ENCODE measurements at regions not wholly inside any gene's neighbourhood (a gene's known extent, or its start where the extent isn't known, plus 50 kb on each side); places are given as distances from the start of the nearest gene placed in this dataset.

DNA sequence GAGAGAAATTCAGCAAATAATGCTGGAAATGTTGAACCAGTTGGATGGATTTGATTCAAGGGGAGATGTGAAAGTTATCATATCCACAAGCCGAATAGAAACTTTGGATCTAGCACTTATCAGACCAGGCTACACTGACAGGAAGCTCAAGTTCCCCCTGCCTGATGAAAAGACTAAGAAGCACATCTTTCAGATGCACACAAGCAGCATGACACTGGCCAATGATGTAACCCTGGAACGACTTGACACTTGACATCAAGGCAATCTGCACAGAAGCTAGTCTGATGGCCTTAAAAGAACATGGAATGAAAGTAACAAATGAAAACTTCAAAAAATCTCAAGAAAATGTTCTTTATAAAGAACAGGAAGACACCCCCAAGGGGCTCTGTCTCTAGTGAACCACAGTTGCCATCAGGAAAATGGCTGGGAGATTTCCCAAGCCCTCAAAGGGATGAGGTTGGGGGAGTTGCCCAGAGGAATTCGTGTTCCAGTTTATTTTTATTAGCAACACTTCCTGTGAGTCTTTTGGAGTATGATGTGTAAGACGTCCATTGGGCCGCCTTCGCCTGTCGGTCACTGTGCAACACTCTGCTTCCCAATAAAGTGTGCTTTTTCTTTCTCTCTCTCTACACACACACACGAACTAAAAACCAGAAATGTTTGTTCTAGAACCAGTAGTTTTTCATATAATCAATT is 200.0 kb downstream of the HIBADH start:
- DNase-seq: no peak

DNA sequence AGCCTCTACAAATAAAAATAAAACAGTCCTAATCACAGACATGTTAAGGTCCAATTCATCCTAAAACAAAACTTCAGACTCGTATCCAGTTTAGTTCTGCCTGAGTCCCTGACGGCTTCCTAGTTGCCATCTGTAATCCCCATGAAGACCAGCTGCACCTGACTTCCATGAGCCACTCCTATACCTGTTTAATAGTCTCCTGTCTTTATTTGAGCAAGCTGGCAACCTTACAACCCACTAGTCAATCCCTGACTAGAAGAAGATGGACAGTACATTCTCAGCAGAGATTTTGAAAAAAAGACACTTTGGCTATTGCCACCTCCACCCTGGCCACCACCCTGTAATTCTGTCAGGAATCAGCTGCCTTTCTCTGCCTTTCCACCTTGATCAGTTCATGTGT is 197.7 kb downstream of the HIBADH start:
- no peak for DNase-seq

DNA sequence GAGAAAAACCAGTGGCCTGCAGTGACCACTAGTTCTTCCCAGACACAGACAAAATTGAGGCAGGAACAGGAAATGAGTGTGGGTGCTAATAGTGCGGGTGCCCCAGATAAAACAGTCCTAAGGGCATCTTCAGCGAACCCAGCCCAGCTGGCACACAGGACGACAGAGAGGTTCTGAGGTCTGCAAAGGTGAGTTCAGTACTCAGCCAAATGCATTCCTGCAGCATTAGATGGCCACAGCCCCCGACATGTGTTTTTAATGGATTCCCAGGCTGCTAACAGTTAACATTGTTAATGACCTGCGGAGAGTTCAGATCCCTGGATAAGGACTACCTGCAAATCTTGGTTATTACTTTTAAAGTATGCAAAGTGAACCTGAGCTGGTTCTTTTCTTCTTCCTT is 196.0 kb downstream of the HIBADH start:
- no peak for DNase-seq

DNA sequence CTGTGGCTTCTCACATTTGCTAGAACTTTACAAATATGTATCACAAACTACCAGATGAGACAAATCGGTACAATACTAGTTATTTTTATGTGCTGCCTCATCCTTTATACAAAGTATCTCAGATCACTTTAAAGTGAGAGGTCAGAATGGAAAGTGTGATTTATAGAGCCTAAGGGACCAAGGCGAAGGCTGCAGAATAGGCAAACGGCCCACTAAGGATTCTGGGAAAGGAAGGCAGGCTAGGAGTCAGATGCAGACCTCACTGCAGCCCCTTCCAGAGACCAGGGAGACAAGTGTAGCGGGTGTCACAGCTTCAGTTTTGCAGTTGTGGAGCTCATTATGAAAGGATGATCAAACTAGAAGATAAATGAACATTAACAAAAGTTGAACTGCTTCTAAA is 190.6 kb downstream of the HIBADH start:
- no peak for DNase-seq
